GM13977 (cell line): ENCODE measurements at regions not wholly inside any gene's neighbourhood (a gene's known extent, or its start where the extent isn't known, plus 50 kb on each side); places are given as distances from the start of the nearest gene placed in this dataset.

Experiments
- DNase-seq: peaks from one replicate; pipeline ENCODE4 v3.0.0; 2012; ENCODE audit warnings: low spot score
- CTCF ChIP-seq: IDR thresholded peaks from 2 replicates; pipeline ENCODE4 v1.5.1; 2012; ENCODE audit warnings: mild to moderate bottlenecking, control low read depth; ENCODE audit not compliant: insufficient read depth; ENCODE audit errors: extremely low read depth, missing control alignments
- in situ Hi-C: fragments of 300-500 bp; cut with MboI; formaldehyde crosslinking; loops from one replicate; pipeline ENCODE4 v1.12.0; 2022; ENCODE audit warnings: low sequenced_read_pairs, low pct_unique_long_range_greater_than_20kb, mixed read lengths, inconsistent platforms; ENCODE audit not compliant: unreplicated experiment

GRCh38 chr9:95623640-95624039 is 106.9 kb upstream of the PTCH1 start:
- DNase-seq: no peak
- TF ChIP-seq CTCF: no peak
- in situ Hi-C loops: no loop called here

- in situ Hi-C loops: no loop called here
- TF ChIP-seq CTCF: no peak
- no peak for DNase-seq
Observed at GRCh38 chr9:95620722-95621121, 104.0 kb upstream of the PTCH1 start.

GRCh38 chr9:95620314-95620713 is 103.5 kb upstream of the PTCH1 start:
- no peak for DNase-seq
- TF ChIP-seq CTCF: no peak
- in situ Hi-C loops: no loop called here

GRCh38 chr9:95615246-95615645 is 98.5 kb upstream of the PTCH1 start:
- in situ Hi-C loops: no loop called here
- TF ChIP-seq CTCF: no peak
- no peak for DNase-seq

- DNase-seq: no peak
- TF ChIP-seq CTCF: no peak
- in situ Hi-C loops: no loop called here
Observed at GRCh38 chr9:95613670-95614069, 96.9 kb upstream of the PTCH1 start.

GRCh38 chr9:95611354-95611753 is 94.6 kb upstream of the PTCH1 start:
- in situ Hi-C loops: no loop called here
- no peak for DNase-seq
- TF ChIP-seq CTCF: no peak
